Activated naive CD8-positive, alpha-beta T cell treated with anti-CD3 and anti-CD28 coated beads for 36 hours (primary cell): ENCODE measurements at regions not wholly inside any gene's neighbourhood (a gene's known extent, or its start where the extent isn't known, plus 50 kb on each side); places are given as distances from the start of the nearest gene placed in this dataset.

Experiments used
- DNase-seq: peaks from one replicate; pipeline ENCODE4 v3.0.0; 2021
- H3K27ac Mint-ChIP-seq: one replicate; pipeline ENCODE4 v1.8.0; 2022; ENCODE audit warnings: mild to moderate bottlenecking, moderate library complexity, mixed read lengths
- H3K27me3 Mint-ChIP-seq: one replicate; pipeline ENCODE4 v1.8.0; 2022; ENCODE audit warnings: mild to moderate bottlenecking, mixed read lengths
- H3K36me3 Mint-ChIP-seq: one replicate; pipeline ENCODE4 v1.8.0; 2021; ENCODE audit warnings: mild to moderate bottlenecking, mixed read lengths
- H3K4me1 Mint-ChIP-seq: one replicate; pipeline ENCODE4 v1.8.0; 2021; ENCODE audit warnings: mixed read lengths
- H3K4me3 Mint-ChIP-seq: one replicate; pipeline ENCODE4 v1.8.0; 2022; ENCODE audit warnings: mild to moderate bottlenecking, moderate library complexity, mixed read lengths
- H3K9me3 Mint-ChIP-seq: one replicate; pipeline ENCODE4 v1.8.0; 2022; ENCODE audit warnings: mixed read lengths

DNA sequence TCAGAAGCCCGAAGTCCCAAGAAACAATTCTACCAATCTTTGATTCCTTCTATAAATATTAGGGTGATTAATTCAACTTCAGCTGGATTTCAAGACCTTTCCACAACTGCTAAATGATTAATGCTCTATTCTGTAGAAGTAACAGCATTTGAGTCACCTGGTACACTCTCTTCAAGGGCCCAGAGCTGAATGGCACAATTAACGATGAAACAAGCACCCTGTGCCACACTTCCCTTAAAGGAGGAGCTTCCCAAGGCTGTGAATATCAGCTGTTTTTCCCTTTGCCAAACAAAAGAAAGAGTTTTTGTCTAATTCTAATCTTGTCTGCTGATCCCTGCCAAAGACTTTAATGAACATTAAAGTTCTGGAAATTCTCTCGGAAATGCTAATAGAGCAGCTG lies 56.0 kb downstream of the BOD1L2 start:
- H3K36me3 Mint-ChIP-seq: no peaks in the 10 kb centered on the region
- H3K4me1 Mint-ChIP-seq: no peaks in the 10 kb centered on the region
- H3K4me3 Mint-ChIP-seq: no peak overlapping the region
- no peak for DNase-seq
- no peaks in the 10 kb centered on the region for H3K9me3 Mint-ChIP-seq
- no peak overlapping the region for H3K27ac Mint-ChIP-seq
- H3K27me3 Mint-ChIP-seq: peaks cover 24% of the 10 kb centered on the region

DNA sequence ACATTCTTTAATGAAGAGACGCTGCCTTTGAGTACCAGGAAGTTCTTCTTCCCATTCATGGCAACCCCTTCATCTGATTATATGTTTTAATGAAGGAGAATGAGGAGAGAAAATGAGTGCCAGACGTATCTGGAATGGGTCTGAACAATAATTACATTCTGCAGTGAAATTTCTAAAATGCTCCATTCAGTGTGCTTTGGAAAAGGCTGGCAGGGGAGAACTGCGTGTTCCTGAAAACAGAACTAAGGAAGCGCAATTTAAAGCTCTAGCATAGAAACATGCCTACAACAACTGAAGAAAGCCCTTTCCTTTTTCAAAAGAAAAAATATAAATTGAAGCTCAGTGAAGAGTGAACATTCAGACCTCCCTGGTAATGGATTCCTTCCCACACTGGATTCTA lies 58.8 kb downstream of the BOD1L2 start:
- H3K27ac Mint-ChIP-seq: no peak overlapping the region

DNA sequence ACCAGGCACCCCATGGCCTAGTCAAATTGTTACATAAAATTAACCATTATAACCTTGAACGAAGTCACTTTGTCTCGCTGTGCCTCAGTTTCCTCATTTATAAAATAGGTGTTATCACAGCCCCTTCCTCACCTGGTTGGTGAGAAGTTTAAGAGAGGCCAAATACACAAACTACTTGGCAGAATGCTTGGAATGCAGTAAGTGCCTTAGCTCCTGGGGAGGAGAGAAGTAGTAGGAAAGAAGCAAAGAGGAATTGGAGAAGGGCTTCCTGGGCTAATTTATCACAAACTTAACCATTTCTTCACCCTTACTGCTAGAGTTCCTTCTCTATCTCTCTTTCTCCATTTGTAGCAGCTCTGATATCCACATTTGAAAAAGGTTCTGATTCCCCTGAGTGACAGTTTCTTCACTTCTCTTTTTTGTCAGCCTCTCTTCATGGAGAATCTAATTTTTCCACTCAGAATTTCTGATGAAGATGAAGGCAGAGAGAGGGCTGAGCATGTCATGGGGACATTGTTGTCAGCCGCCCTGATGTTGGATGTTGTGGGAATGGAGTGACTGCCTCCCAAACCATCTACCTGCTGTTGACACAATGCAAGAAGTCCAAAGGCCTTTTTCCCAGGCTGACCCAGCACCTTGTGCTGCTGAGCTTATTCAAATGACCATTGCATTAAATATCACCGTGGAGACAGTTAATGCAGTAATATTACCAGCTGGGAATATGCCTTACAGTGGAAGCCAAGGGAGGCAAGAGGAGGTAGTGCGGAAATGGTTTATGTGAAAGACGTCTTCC lies 60.4 kb downstream of the BOD1L2 start:
- H3K27me3 Mint-ChIP-seq: peaks cover 33% of the 10 kb centered on the region
- no peaks in the 10 kb centered on the region for H3K9me3 Mint-ChIP-seq
- no peak for DNase-seq
- no peak overlapping the region for H3K4me3 Mint-ChIP-seq
- H3K4me1 Mint-ChIP-seq: peaks cover 12% of the 10 kb centered on the region
- no peak overlapping the region for H3K27ac Mint-ChIP-seq
- H3K36me3 Mint-ChIP-seq: no peaks in the 10 kb centered on the region

More for the DNA sequence above, 58.8 kb downstream of the BOD1L2 start:
- Mint-ChIP-seq H3K9me3 (no peaks in the 10 kb centered on the region), H3K4me1 (peaks cover 12% of the 10 kb centered on the region), H3K36me3 (no peaks in the 10 kb centered on the region), H3K27me3 (peaks cover 36% of the 10 kb centered on the region), H3K4me3 (no peak overlapping the region)
- DNase-seq: no peak

DNA sequence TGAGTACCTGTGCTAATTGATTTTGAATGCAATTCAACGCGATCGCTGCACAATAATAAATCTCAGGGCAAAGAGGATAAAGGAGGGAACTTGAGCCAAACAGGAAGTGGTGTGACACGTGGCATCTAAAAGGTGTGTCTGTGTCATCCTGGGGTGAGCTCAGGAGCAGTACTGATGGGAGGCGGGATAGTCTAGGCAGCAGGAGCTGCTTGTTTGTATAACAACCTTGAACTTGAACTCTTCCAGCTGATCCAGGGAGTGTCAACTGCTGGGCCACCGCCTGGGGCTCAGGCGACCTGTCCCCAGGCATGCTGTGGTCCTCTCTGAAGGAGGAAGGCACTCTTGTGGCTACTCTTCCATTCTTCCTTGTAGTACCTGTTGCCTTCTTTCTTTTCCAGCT lies 61.2 kb downstream of the BOD1L2 start:
- no peak overlapping the region for H3K4me3 Mint-ChIP-seq
- H3K9me3 Mint-ChIP-seq: no peaks in the 10 kb centered on the region
- no peak for DNase-seq
- peaks cover 36% of the 10 kb centered on the region for H3K27me3 Mint-ChIP-seq
- no peak overlapping the region for H3K27ac Mint-ChIP-seq
- peaks cover 12% of the 10 kb centered on the region for H3K4me1 Mint-ChIP-seq
- H3K36me3 Mint-ChIP-seq: no peaks in the 10 kb centered on the region

DNA sequence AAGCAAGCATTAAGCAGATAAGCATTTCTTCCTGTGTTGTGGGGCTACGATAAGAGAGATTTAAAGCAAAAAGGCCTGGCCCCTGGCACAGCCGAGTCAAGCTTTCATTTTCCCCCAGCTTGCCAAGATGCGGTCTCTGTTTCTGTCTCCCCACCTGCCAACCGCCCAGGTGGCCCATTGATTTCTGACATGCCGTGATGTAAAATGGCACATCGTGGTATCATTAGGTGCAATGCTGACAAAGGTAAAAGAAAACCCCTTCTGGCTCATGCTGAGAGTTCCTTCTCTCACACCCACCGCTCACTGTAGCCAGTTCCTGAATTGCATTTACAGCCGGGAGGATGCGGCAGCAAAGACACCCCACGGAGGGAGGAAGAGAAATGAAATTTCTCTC lies 62.8 kb downstream of the BOD1L2 start:
- Mint-ChIP-seq H3K27ac (no peak overlapping the region), H3K4me3 (peak overlapping the region; percentile 50), H3K9me3 (no peaks in the 10 kb centered on the region), H3K27me3 (peaks cover 34% of the 10 kb centered on the region), H3K4me1 (peaks cover 12% of the 10 kb centered on the region), H3K36me3 (no peaks in the 10 kb centered on the region)
- DNase-seq: no peak

DNA sequence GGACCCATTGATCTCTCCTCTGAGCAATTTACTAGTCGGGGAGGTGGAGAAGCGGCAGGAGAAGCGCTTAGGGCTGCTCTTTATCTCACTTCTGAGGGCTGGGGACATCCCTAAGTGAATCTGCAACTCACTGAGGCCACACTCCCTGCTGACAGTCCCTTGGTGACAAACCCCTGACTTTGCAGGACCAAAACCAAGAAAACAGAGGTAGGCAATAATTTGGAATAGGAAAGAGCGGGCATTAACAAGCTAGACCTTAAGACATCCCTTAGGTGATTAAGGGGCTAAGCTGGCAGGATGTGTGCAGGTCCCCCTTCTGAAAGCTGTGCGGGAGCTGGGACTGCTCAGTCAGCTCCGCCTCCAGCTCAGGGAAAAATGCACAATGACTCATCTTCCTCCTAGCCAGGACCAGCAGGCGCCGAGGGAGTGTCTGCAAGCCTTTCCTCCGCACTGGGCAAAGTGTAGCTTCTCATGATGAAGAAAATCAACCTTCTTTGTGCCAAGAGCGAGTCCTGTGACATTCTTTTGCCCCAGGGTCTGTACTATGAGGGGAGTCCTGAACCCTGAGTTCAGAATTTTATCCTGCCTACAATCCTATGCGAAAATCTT lies 63.3 kb downstream of the BOD1L2 start:
- peaks cover 33% of the 10 kb centered on the region for H3K27me3 Mint-ChIP-seq

DNA sequence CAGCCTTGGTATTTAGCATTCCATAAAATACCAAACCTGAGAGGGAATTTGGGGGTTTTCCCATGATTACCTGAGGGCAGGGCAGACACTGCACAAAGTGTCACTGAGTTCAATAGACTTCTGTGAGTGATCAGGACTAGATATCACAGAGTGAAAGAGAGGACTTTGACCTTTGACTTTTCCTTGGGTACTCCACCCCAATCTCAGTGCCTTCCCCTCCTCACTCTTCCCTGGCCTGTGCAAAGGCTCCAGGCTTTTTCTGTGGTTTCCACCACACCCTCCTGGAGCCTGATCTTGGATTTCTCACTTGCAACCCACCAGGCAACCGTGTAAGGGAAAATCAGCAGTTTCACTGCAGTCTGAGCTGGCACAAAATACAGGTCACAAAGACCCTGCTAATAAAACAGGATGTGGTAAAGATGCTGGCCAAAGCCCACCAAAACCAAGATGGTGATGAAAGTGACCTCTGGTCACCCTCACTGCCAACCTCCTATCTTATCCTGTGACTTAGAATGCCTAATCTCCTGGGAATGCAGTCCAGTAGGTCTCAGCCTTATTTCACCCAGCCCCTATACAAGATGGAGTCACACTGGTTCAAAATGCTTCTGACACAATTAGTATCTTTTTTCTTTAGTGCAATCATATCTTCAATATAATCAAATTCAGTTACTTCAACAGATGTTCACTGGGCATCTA lies 64.0 kb downstream of the BOD1L2 start:
- DNase-seq: no peak
- H3K27ac Mint-ChIP-seq: no peak overlapping the region
- H3K27me3 Mint-ChIP-seq: peaks cover 33% of the 10 kb centered on the region
- H3K4me3 Mint-ChIP-seq: no peak overlapping the region
- H3K36me3 Mint-ChIP-seq: no peaks in the 10 kb centered on the region
- H3K4me1 Mint-ChIP-seq: peaks cover 12% of the 10 kb centered on the region
- no peaks in the 10 kb centered on the region for H3K9me3 Mint-ChIP-seq

More for the DNA sequence above, 63.3 kb downstream of the BOD1L2 start:
- DNase-seq: no peak
- H3K36me3 Mint-ChIP-seq: no peaks in the 10 kb centered on the region
- H3K4me3 Mint-ChIP-seq: peak overlapping the region; percentile 50
- no peaks in the 10 kb centered on the region for H3K9me3 Mint-ChIP-seq
- peaks cover 12% of the 10 kb centered on the region for H3K4me1 Mint-ChIP-seq
- no peak overlapping the region for H3K27ac Mint-ChIP-seq

DNA sequence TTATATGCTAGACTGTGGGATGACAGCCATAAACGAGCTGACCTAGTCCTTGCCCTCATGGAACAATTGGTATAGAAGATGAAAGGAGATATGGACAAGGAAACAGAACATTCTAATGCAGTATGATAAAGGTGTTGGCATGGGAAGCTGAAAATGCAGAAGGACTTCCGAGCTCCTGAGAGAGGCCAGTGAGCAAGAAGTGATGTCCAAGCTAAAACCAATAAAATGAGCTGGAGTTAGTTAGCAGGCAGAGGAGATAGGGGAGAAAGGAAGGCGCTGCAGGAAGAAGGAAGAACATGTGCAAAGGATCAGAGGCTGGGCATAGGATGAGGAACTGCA lies 64.5 kb downstream of the BOD1L2 start:
- H3K9me3 Mint-ChIP-seq: no peaks in the 10 kb centered on the region

DNA sequence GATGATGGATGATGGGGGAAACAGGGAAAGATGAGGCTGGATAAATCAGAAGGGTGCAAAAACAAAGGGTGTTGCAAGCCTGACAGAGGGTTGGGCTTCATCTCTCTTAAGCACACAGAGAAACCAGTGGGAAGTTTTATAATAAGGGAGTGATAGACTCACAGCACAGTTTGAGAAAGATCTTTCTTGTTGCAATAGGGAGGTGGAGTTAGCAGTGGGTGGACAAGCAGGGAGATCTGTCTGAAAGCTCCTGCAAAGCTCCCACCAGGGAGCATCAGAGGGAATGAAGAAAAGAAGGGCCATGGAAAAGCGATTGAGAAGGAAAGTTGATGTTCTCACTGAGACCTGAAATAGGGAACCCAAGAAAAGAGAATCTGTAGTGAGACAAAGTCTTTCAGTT lies 64.9 kb downstream of the BOD1L2 start:
- H3K9me3 Mint-ChIP-seq: no peaks in the 10 kb centered on the region

More for the DNA sequence above, 64.5 kb downstream of the BOD1L2 start:
- no peak for DNase-seq
- Mint-ChIP-seq H3K27ac (no peak overlapping the region), H3K27me3 (peaks cover 33% of the 10 kb centered on the region), H3K36me3 (no peaks in the 10 kb centered on the region), H3K4me1 (peaks cover 12% of the 10 kb centered on the region), H3K4me3 (no peak overlapping the region)

DNA sequence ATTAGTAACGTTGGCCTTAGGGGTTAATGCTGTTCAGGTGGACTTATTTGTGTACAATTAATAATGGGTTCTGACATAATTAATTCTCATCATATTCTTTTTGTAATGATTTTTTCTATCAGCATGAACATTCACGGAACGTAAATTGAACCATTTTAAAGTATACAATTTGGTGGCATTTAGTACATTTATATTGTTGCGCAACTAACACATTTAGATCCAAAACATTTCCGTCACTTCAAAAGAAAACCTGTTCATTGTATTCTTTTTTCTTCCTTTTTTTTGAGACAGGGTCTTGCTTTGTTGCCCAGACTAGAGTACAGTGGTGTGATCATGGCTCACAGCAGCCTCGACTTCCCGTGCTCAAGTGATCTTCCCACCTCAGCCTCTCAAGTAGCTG lies 65.8 kb downstream of the BOD1L2 start:
- H3K4me1 Mint-ChIP-seq: peaks cover 12% of the 10 kb centered on the region
- no peaks in the 10 kb centered on the region for H3K9me3 Mint-ChIP-seq
- H3K27ac Mint-ChIP-seq: no peak overlapping the region
- no peak for DNase-seq
- H3K27me3 Mint-ChIP-seq: peaks cover 33% of the 10 kb centered on the region
- H3K36me3 Mint-ChIP-seq: no peaks in the 10 kb centered on the region
- no peak overlapping the region for H3K4me3 Mint-ChIP-seq

More for the DNA sequence above, 64.9 kb downstream of the BOD1L2 start:
- no peak overlapping the region for H3K4me3 Mint-ChIP-seq
- peaks cover 12% of the 10 kb centered on the region for H3K4me1 Mint-ChIP-seq
- no peak for DNase-seq
- H3K27ac Mint-ChIP-seq: no peak overlapping the region
- H3K36me3 Mint-ChIP-seq: no peaks in the 10 kb centered on the region
- peaks cover 33% of the 10 kb centered on the region for H3K27me3 Mint-ChIP-seq

DNA sequence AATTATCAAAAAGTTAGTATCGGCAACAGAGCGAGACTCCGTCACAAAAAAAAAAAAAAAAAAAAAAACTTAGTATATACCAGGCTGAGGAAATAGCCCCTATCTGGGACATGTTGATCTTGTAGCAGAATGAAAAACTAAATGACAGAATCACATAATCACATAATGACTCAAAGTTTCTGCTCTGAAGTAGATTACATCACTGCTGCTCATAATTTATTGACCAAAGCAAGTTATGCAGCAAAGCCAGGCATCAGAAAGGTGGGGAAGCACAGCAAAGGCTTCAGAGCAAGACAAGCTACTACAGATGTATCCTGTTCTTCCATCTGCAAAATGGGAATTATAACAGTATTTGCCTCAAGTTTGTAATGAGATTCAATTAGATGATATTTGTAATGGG lies 68.1 kb downstream of the BOD1L2 start:
- peaks cover 18% of the 10 kb centered on the region for H3K27me3 Mint-ChIP-seq

DNA sequence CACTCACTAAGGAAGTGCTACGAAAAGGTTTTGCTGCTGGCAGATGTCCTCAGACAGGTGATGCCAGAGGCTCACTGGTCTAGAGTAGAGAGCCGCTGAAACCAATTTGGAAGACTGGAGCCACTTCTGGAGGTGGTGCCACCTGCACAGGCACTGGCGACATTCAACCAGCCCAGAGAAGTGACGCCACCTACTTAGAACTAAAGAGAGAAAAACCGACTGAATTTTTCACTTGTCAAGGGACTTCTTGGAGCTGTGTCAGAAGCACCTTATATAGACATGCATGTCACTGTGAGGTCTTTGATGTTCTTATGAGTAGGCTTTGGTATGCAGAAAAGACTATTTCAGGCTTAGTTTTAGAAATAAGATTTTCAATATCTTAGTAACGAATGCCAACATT lies 71.4 kb downstream of the BOD1L2 start:
- H3K4me3 Mint-ChIP-seq: no peak overlapping the region
- DNase-seq: no peak
- H3K9me3 Mint-ChIP-seq: no peaks in the 10 kb centered on the region
- no peak overlapping the region for H3K27ac Mint-ChIP-seq
- H3K27me3 Mint-ChIP-seq: peaks cover 12% of the 10 kb centered on the region
- H3K4me1 Mint-ChIP-seq: no peaks in the 10 kb centered on the region
- H3K36me3 Mint-ChIP-seq: no peaks in the 10 kb centered on the region

More for the DNA sequence above, 68.1 kb downstream of the BOD1L2 start:
- no peak for DNase-seq
- Mint-ChIP-seq H3K4me3 (no peak overlapping the region), H3K9me3 (no peaks in the 10 kb centered on the region), H3K36me3 (no peaks in the 10 kb centered on the region), H3K27ac (no peak overlapping the region), H3K4me1 (peaks cover 5% of the 10 kb centered on the region)

DNA sequence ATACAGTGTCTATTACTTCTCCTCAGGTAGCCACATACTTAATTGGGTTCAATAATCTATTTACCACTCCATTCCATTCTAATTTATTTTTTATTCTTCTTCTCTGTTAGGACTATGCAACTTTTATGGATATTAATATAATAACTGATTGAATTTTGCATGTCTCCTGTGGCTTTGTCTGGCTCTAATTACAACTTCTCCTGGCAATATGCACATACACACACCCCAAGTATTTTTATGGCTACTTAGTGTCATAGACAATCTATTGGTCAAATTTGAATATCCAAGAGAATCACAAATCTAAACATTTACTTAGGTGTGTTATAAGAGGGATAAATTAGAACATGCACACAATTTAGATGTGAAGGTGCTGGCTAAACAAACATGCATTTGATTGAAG lies 73.1 kb downstream of the BOD1L2 start:
- H3K36me3 Mint-ChIP-seq: no peaks in the 10 kb centered on the region
- H3K4me3 Mint-ChIP-seq: no peak overlapping the region
- H3K9me3 Mint-ChIP-seq: no peaks in the 10 kb centered on the region
- H3K27ac Mint-ChIP-seq: no peak overlapping the region
- peaks cover 12% of the 10 kb centered on the region for H3K27me3 Mint-ChIP-seq
- H3K4me1 Mint-ChIP-seq: no peaks in the 10 kb centered on the region
- DNase-seq: no peak

DNA sequence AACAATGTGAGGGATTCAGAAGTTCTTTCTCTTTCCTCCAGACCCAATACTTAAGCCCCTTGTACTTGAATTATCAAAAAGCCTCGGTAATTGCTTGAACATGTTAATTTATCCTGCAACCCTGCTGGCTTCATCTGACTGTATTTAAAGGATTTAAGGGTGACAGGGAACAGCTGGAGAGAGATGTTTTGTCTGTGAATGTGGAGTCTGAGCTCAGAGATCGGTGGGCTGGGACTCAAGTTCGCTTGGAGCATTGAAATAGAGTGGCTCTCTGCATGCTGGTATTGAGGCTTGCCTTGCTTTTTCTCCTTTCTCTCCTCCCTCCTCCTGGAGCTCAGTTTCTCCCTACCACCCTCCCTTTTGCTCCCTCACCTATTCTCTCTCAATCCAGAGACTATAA lies 73.6 kb downstream of the BOD1L2 start:
- Mint-ChIP-seq H3K4me1 (no peaks in the 10 kb centered on the region), H3K27ac (no peak overlapping the region), H3K9me3 (no peaks in the 10 kb centered on the region), H3K36me3 (no peaks in the 10 kb centered on the region), H3K27me3 (peaks cover 12% of the 10 kb centered on the region), H3K4me3 (no peak overlapping the region)
- DNase-seq: no peak

DNA sequence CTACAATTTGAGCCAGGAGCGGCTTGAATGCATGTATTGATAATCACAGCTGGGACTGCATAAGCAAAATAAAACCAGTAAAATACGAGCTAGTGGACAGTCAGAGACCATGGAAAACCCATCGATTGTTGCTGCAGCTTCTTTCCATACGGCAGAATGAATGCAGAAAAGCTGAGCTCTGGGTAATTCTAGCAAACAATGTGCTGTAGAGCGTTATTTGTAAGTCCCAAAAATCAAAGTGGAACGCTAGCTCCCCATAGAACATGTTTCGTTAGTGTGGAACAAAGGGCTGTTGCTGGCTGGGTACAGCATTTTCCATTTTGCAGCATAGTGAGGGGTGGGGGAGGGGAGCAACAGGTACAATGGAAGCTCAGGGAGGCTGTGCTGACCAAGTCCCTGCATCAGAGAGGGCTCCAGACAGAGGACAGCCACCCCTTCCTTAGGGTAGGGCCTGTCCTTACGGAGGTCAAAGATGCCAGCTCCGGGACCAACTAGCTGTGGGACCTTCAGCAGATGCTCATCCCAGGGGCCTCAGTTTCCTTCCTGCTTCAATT lies 74.1 kb downstream of the BOD1L2 start:
- H3K9me3 Mint-ChIP-seq: no peaks in the 10 kb centered on the region
- H3K36me3 Mint-ChIP-seq: no peaks in the 10 kb centered on the region
- H3K27me3 Mint-ChIP-seq: peaks cover 12% of the 10 kb centered on the region
- no peak overlapping the region for H3K4me3 Mint-ChIP-seq
- DNase-seq: no peak
- no peaks in the 10 kb centered on the region for H3K4me1 Mint-ChIP-seq
- H3K27ac Mint-ChIP-seq: no peak overlapping the region
